Testis (tissue), 2 donors: ENCODE measurements at regions not wholly inside any gene's neighbourhood (a gene's known extent, or its start where the extent isn't known, plus 50 kb on each side); places are given as distances from the start of the nearest gene placed in this dataset.

ENCODE experiments used
- POLR2A ChIP-seq: fragments of 450-650 bp; IDR thresholded peaks from one replicate; pipeline ENCODE4 v1.6.1; 2017; ENCODE audit warnings: antibody characterized with exemption, mild to moderate bottlenecking, moderate library complexity
- TF ChIP-seq, protein P1 (sequence below), 3 experiments: fragments of 450-650 bp in 2 of 3; fragments of 200-600 bp in 1 of 3; sonication (generic) in 1 of 3; IDR thresholded peaks; one replicate each; pipeline ENCODE4 v1.5.1; 2016 to 2019; ENCODE audit warnings: antibody characterized with exemption in 3 of 3, mild to moderate bottlenecking in 2 of 3, moderate library complexity in 1 of 3

- TF ChIP-seq POLR2A = no peak
- TF ChIP-seq, protein P1, sequence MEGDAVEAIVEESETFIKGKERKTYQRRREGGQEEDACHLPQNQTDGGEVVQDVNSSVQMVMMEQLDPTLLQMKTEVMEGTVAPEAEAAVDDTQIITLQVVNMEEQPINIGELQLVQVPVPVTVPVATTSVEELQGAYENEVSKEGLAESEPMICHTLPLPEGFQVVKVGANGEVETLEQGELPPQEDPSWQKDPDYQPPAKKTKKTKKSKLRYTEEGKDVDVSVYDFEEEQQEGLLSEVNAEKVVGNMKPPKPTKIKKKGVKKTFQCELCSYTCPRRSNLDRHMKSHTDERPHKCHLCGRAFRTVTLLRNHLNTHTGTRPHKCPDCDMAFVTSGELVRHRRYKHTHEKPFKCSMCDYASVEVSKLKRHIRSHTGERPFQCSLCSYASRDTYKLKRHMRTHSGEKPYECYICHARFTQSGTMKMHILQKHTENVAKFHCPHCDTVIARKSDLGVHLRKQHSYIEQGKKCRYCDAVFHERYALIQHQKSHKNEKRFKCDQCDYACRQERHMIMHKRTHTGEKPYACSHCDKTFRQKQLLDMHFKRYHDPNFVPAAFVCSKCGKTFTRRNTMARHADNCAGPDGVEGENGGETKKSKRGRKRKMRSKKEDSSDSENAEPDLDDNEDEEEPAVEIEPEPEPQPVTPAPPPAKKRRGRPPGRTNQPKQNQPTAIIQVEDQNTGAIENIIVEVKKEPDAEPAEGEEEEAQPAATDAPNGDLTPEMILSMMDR (IDR thresholded peaks at IDR 0.05) = no peak
Observed at GRCh38 chr15:46343196-46343935, 708.5 kb downstream of the SQOR start.
